HG03175 (cell line): ENCODE measurements at regions not wholly inside any gene's neighbourhood (a gene's known extent, or its start where the extent isn't known, plus 50 kb on each side); places are given as distances from the start of the nearest gene placed in this dataset.

ENCODE experiments used
- ATAC-seq: cut with Tn5 transposase; IDR thresholded peaks from one replicate; pipeline ENCODE4 v1.9.1; 2021; ENCODE audit warnings: mild to moderate bottlenecking, moderate library complexity; ENCODE audit not compliant: unreplicated experiment

GRCh38 chr2:146238254-146238966 lies 1606.4 kb upstream of the ACVR2A start:
- no peak for ATAC-seq

- no peak for ATAC-seq
Observed at GRCh38 chr2:146235158-146235557, 1609.7 kb upstream of the ACVR2A start.

- no peak for ATAC-seq
Observed at GRCh38 chr2:146229508-146230155, 1615.2 kb upstream of the ACVR2A start.

GRCh38 chr2:146228466-146229058 lies 1616.3 kb upstream of the ACVR2A start:
- peak; percentile 76 for ATAC-seq

GRCh38 chr2:146228020-146228393 lies 1616.8 kb upstream of the ACVR2A start:
- no peak for ATAC-seq

- ATAC-seq = no peak
Observed at GRCh38 chr2:146227152-146228019, 1617.4 kb upstream of the ACVR2A start.

GRCh38 chr2:146226077-146226476 lies 1618.8 kb upstream of the ACVR2A start:
- no peak for ATAC-seq

GRCh38 chr2:146221826-146222225 lies 1623.0 kb upstream of the ACVR2A start:
- no peak for ATAC-seq

GRCh38 chr2:146220957-146221356 lies 1623.9 kb upstream of the ACVR2A start:
- no peak for ATAC-seq

- ATAC-seq = no peak
Observed at GRCh38 chr2:146214394-146214929, 1630.4 kb upstream of the ACVR2A start.

- ATAC-seq = no peak
Observed at GRCh38 chr2:146213674-146214073, 1631.2 kb upstream of the ACVR2A start.

GRCh38 chr2:146212602-146213001 lies 1632.2 kb upstream of the ACVR2A start:
- no peak for ATAC-seq

GRCh38 chr2:146209842-146210275 lies 1635.0 kb upstream of the ACVR2A start:
- ATAC-seq = no peak

- ATAC-seq = no peak
Observed at GRCh38 chr2:146207901-146208300, 1636.9 kb upstream of the ACVR2A start.

- ATAC-seq = no peak
Observed at GRCh38 chr2:146207417-146207816, 1637.4 kb upstream of the ACVR2A start.

GRCh38 chr2:146203064-146203624 lies 1641.7 kb upstream of the ACVR2A start:
- ATAC-seq = no peak

- ATAC-seq = no peak
Observed at GRCh38 chr2:146193619-146194018, 1651.2 kb upstream of the ACVR2A start.

GRCh38 chr2:146189541-146189940 lies 1655.3 kb upstream of the ACVR2A start:
- ATAC-seq = no peak

GRCh38 chr2:146173934-146174333 lies 1654.0 kb upstream of the ZEB2 start:
- ATAC-seq = no peak

GRCh38 chr2:146161256-146161882 lies 1641.5 kb upstream of the ZEB2 start:
- no peak for ATAC-seq
